ENCODE measurements at regions not wholly inside any gene's neighbourhood (a gene's known extent, or its start where the extent isn't known, plus 50 kb on each side); places are given as distances from the start of the nearest gene placed in this dataset.

DNA sequence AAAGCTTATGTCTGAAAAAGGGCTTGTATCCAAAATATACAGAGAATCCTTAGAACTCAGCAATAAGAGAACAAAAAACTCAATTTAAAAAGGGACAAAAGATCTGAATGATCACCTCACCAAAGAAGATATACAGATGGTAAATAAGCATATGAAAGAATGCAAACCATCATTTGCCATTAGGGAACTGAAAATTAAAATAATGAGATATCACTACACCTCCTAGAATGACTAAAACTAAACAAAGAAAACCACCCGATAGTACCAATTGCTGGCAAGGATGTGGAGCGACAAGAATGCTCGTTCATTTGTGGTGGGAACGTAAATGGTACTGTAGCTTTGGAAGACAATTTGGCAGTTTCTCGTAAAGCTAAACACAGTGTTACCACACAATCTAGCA is 66.9 kb upstream of the MPHOSPH6 start:
- no peak for TF ChIP-seq POLR2AphosphoS5 (IDR thresholded peaks at IDR 0.05)
- TF ChIP-seq, protein P1, sequence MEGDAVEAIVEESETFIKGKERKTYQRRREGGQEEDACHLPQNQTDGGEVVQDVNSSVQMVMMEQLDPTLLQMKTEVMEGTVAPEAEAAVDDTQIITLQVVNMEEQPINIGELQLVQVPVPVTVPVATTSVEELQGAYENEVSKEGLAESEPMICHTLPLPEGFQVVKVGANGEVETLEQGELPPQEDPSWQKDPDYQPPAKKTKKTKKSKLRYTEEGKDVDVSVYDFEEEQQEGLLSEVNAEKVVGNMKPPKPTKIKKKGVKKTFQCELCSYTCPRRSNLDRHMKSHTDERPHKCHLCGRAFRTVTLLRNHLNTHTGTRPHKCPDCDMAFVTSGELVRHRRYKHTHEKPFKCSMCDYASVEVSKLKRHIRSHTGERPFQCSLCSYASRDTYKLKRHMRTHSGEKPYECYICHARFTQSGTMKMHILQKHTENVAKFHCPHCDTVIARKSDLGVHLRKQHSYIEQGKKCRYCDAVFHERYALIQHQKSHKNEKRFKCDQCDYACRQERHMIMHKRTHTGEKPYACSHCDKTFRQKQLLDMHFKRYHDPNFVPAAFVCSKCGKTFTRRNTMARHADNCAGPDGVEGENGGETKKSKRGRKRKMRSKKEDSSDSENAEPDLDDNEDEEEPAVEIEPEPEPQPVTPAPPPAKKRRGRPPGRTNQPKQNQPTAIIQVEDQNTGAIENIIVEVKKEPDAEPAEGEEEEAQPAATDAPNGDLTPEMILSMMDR (IDR thresholded peaks at IDR 0.05): no peak

Data from upper lobe of left lung (tissue), 4 donors.